SK-N-SH treated with all-trans-retinoic acid at 6 μM for 48 hours (cell line): ENCODE measurements at regions not wholly inside any gene's neighbourhood (a gene's known extent, or its start where the extent isn't known, plus 50 kb on each side); places are given as distances from the start of the nearest gene placed in this dataset.

ENCODE experiments used
- BACH2 ChIP-seq: fragments of 250-450 bp; sonication (Bioruptor Pico); IDR thresholded peaks from 2 replicates; pipeline ENCODE4 v1.9.0; 2021; ENCODE audit warnings: mild to moderate bottlenecking, borderline replicate concordance
- ESRRG ChIP-seq: fragments of 250-450 bp; sonication (Bioruptor Pico); IDR thresholded peaks from 2 replicates; pipeline ENCODE4 v1.6.1; 2021; ENCODE audit warnings: mild to moderate bottlenecking
- PATZ1 ChIP-seq: fragments of 250-450 bp; sonication (Bioruptor Pico); IDR thresholded peaks from 2 replicates; pipeline ENCODE4 v1.8.0; 2020; ENCODE audit warnings: mild to moderate bottlenecking, moderate library complexity, borderline replicate concordance
- RARB ChIP-seq: fragments of 250-450 bp; sonication (Bioruptor Pico); IDR thresholded peaks from 2 replicates; pipeline ENCODE4 v1.8.0; 2021; ENCODE audit warnings: mild to moderate bottlenecking, moderate library complexity
- ZFP30 ChIP-seq: fragments of 450-650 bp; formaldehyde crosslinking; IDR thresholded peaks from 2 replicates; pipeline ENCODE4 v1.5.0; 2022; ENCODE audit warnings: mild to moderate bottlenecking, moderate library complexity
- ZNF8 ChIP-seq: fragments of 450-650 bp; formaldehyde crosslinking; IDR thresholded peaks from 2 replicates; pipeline ENCODE4 v1.5.0; 2020; ENCODE audit warnings: mild to moderate bottlenecking, moderate library complexity
- TF ChIP-seq, protein P1 (sequence below): fragments of 250-450 bp; sonication (Bioruptor Pico); IDR thresholded peaks from 2 replicates; pipeline ENCODE4 v1.5.1; 2020; ENCODE audit warnings: low read depth, mild to moderate bottlenecking, moderate library complexity

- TF ChIP-seq ZFP30 (CRISPR knock-in tag) (no peak), ZNF8 (CRISPR knock-in tag) (no peak), PATZ1 (CRISPR knock-in tag) (no peak), BACH2 (CRISPR knock-in tag) (no peak), RARB (CRISPR knock-in tag) (no peak), ESRRG (CRISPR knock-in tag) (no peak)
- TF ChIP-seq, protein P1, sequence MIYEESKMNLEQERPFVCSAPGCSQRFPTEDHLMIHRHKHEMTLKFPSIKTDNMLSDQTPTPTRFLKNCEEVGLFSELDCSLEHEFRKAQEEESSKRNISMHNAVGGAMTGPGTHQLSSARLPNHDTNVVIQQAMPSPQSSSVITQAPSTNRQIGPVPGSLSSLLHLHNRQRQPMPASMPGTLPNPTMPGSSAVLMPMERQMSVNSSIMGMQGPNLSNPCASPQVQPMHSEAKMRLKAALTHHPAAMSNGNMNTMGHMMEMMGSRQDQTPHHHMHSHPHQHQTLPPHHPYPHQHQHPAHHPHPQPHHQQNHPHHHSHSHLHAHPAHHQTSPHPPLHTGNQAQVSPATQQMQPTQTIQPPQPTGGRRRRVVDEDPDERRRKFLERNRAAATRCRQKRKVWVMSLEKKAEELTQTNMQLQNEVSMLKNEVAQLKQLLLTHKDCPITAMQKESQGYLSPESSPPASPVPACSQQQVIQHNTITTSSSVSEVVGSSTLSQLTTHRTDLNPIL (CRISPR knock-in tag), result no peak
Measured at GRCh38 chr20:53852691-53853090, 217.7 kb downstream of the BCAS1 start.
